HL-60 (cell line): ENCODE measurements at regions not wholly inside any gene's neighbourhood (a gene's known extent, or its start where the extent isn't known, plus 50 kb on each side); places are given as distances from the start of the nearest gene placed in this dataset.

Experiments
- DNase-seq, 2 experiments: peaks; one replicate each; pipeline ENCODE4 v3.0.0-alpha.2; 2010 to 2020; ENCODE audit warnings: low read depth in 1 of 2, low spot score in 1 of 2
- H3K27ac ChIP-seq: fragments of 250-450 bp; sonication (Bioruptor Pico); replicated peaks from 2 replicates; pipeline ENCODE4 v1.5.1; 2020; ENCODE audit warnings: mild to moderate bottlenecking, moderate library complexity
- H3K27me3 ChIP-seq: fragments of 250-450 bp; sonication (Bioruptor Pico); 2 replicates; pipeline ENCODE4 v1.5.1; 2021; ENCODE audit warnings: mild to moderate bottlenecking, moderate library complexity; ENCODE audit not compliant: insufficient read depth, poor library complexity, severe bottlenecking
- H3K4me3 ChIP-seq: replicated peaks from 2 replicates; pipeline ENCODE4 v1.5.1; 2011; ENCODE audit warnings: mild to moderate bottlenecking, control low read depth, low read length; ENCODE audit not compliant: insufficient read depth
- GABPA ChIP-seq: IDR thresholded peaks from 2 replicates; pipeline ENCODE4 v1.6.1; 2012; ENCODE audit warnings: low read depth
- POLR2AphosphoS5 ChIP-seq: IDR thresholded peaks from 2 replicates; pipeline ENCODE4 v1.6.1; 2012; ENCODE audit warnings: low read depth
- SPI1 ChIP-seq: IDR thresholded peaks from 2 replicates; pipeline ENCODE4 v1.6.1; 2012; ENCODE audit warnings: low read depth, mild to moderate bottlenecking, borderline replicate concordance
- TF ChIP-seq, protein P1 (sequence below): IDR thresholded peaks from one replicate; pipeline ENCODE4 v1.5.1; 2011; ENCODE audit warnings: low read length, control low read depth, inconsistent platforms; ENCODE audit not compliant: insufficient read depth
- TF ChIP-seq, protein P2 (sequence below): IDR thresholded peaks from 2 replicates; pipeline ENCODE4 v1.6.1; 2012; ENCODE audit warnings: low read depth; ENCODE audit not compliant: insufficient replicate concordance

DNA sequence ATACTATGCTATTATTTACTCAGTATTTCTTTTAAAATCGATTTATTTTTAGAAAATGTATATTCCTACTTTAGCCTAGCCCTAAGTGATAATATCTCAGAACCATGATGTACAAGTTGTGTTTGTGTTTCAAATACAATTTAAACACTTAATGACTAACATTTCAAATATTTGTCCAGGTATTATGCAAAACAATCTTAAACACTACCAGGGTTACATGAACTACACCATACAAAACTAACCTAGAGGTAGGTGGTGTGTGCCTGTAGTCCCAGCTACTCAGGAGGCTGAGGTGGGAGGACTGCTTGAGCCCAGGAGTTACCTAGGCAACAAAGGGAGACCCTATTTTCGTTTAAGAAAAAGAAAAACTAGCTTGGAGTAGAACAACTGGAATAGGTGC, 83.0 kb upstream of the TMEM33 start:
- H3K27ac ChIP-seq, result no peak overlapping the region
- no peak for TF ChIP-seq GABPA
- TF ChIP-seq, protein P1, sequence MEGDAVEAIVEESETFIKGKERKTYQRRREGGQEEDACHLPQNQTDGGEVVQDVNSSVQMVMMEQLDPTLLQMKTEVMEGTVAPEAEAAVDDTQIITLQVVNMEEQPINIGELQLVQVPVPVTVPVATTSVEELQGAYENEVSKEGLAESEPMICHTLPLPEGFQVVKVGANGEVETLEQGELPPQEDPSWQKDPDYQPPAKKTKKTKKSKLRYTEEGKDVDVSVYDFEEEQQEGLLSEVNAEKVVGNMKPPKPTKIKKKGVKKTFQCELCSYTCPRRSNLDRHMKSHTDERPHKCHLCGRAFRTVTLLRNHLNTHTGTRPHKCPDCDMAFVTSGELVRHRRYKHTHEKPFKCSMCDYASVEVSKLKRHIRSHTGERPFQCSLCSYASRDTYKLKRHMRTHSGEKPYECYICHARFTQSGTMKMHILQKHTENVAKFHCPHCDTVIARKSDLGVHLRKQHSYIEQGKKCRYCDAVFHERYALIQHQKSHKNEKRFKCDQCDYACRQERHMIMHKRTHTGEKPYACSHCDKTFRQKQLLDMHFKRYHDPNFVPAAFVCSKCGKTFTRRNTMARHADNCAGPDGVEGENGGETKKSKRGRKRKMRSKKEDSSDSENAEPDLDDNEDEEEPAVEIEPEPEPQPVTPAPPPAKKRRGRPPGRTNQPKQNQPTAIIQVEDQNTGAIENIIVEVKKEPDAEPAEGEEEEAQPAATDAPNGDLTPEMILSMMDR, result no peak
- no peak for TF ChIP-seq POLR2AphosphoS5
- TF ChIP-seq, protein P2, sequence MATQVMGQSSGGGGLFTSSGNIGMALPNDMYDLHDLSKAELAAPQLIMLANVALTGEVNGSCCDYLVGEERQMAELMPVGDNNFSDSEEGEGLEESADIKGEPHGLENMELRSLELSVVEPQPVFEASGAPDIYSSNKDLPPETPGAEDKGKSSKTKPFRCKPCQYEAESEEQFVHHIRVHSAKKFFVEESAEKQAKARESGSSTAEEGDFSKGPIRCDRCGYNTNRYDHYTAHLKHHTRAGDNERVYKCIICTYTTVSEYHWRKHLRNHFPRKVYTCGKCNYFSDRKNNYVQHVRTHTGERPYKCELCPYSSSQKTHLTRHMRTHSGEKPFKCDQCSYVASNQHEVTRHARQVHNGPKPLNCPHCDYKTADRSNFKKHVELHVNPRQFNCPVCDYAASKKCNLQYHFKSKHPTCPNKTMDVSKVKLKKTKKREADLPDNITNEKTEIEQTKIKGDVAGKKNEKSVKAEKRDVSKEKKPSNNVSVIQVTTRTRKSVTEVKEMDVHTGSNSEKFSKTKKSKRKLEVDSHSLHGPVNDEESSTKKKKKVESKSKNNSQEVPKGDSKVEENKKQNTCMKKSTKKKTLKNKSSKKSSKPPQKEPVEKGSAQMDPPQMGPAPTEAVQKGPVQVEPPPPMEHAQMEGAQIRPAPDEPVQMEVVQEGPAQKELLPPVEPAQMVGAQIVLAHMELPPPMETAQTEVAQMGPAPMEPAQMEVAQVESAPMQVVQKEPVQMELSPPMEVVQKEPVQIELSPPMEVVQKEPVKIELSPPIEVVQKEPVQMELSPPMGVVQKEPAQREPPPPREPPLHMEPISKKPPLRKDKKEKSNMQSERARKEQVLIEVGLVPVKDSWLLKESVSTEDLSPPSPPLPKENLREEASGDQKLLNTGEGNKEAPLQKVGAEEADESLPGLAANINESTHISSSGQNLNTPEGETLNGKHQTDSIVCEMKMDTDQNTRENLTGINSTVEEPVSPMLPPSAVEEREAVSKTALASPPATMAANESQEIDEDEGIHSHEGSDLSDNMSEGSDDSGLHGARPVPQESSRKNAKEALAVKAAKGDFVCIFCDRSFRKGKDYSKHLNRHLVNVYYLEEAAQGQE, result no peak
- no peak for TF ChIP-seq SPI1
- no peak for DNase-seq
- H3K27me3 ChIP-seq, result peaks cover 7% of the 10 kb centered on the region
- no peak overlapping the region for H3K4me3 ChIP-seq

DNA sequence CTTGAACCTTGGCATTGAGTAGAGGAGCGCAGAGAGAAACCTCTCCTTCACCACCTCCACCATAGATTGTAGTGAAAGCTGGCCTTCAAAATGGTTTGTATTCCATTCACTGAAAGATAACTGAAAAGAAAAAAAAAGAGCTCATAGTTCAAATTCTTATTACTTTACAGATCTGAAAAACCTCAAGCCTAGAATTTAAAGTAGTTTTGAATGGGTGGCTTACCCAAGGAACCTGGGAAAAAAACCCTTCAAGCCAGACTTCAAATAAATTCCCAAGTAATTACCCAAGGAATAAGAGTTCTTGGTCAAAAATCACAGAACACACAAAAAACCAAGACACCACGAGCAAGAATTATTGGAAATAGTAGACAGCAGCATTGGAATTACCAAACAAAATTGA, 83.6 kb upstream of the TMEM33 start:
- Histone ChIP-seq H3K27me3 (peaks cover 7% of the 10 kb centered on the region), H3K27ac (no peak overlapping the region), H3K4me3 (no peak overlapping the region)
- TF ChIP-seq POLR2AphosphoS5 (no peak), SPI1 (no peak), GABPA (no peak)
- TF ChIP-seq, protein P1, result no peak
- TF ChIP-seq, protein P2, result no peak
- no peak for DNase-seq

DNA sequence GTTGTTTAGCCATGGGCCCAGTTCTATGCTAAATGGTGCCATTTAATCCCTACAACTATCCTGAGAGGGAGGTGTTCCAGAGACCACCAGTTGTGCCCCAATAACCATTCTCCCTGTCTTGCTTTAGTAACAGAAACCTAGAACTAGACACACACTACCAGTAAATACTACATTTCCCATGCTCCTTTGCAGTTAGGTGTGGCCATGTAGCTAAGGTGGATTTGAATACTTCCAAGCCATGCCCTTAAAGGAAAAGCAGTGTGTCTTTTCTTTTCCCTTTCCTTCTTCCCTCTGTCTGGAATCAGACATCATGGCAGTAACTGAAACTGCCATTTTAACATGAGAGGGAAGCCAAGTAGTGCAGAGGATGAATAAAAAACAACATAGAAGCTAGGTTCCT, 90.9 kb upstream of the TMEM33 start:
- Histone ChIP-seq H3K27ac (no peak overlapping the region), H3K4me3 (no peak overlapping the region), H3K27me3 (no peaks in the 10 kb centered on the region)
- TF ChIP-seq POLR2AphosphoS5 (no peak), GABPA (no peak), SPI1 (no peak)
- TF ChIP-seq, protein P1, result no peak
- TF ChIP-seq, protein P2, result no peak
- no peak for DNase-seq
